GM19035 (cell line): ENCODE measurements at regions not wholly inside any gene's neighbourhood (a gene's known extent, or its start where the extent isn't known, plus 50 kb on each side); places are given as distances from the start of the nearest gene placed in this dataset.

Experiments
- ATAC-seq: cut with Tn5 transposase; IDR thresholded peaks from one replicate; pipeline ENCODE4 v1.9.1; 2021; ENCODE audit not compliant: unreplicated experiment

- no peak for ATAC-seq
Observed at GRCh38 chr4:163621821-163622220, 127.3 kb downstream of the TMA16 start.

DNA sequence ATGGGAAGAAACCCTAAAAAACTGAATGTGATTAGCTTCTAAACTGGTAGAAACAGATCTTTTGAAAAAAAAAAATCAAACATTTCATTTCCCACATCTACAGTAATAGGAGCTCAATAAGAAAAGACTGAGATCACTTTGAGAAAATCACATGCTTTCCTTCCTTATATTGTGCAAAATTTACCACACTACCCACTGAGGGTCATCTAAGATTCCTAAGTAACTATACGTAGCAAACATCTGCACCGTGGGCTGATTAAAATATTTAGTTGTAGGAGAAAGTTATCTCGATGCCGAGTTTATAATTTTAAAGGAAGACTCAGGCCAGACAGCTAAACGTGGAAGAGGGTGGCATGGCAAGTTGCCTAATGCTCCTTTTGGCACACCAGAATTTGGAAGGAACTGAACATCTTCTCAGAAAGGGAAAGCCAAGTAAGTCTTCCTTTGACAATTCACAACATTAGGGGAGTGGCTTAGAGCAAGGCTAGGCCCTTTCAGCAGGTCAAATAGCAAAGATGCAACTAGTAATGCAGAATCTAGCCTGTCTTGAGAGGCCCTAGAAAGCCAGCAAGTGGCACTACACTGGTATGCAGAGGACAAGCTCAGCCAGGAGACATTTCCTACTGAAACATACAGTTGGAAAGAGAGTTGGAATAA, 128.0 kb downstream of the TMA16 start:
- ATAC-seq, result no peak

DNA sequence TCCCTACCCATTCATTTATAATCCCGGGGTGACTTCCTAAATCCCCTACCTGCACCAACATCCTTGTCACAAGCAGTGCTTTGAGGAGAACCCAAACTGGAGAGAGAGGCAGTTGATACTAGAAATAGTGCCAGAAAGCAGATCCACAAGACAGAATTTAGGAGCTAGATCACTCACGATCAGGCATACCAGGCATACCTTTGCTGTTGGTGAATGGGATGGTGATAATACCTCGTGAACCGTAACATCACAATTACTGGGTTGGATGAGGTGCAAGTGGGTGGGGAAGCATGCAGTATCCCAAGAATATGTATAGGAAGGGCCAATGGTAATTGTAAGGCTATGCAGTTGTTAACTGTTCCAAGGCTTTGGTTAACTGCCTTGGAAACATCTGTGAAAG, 129.3 kb downstream of the TMA16 start:
- no peak for ATAC-seq

GRCh38 chr4:163624727-163625126, 130.2 kb downstream of the TMA16 start:
- no peak for ATAC-seq

- ATAC-seq, result no peak
Observed at GRCh38 chr4:163631288-163631687, 136.8 kb downstream of the TMA16 start.

- no peak for ATAC-seq
Observed at GRCh38 chr4:163638909-163639308, 144.4 kb downstream of the TMA16 start.

DNA sequence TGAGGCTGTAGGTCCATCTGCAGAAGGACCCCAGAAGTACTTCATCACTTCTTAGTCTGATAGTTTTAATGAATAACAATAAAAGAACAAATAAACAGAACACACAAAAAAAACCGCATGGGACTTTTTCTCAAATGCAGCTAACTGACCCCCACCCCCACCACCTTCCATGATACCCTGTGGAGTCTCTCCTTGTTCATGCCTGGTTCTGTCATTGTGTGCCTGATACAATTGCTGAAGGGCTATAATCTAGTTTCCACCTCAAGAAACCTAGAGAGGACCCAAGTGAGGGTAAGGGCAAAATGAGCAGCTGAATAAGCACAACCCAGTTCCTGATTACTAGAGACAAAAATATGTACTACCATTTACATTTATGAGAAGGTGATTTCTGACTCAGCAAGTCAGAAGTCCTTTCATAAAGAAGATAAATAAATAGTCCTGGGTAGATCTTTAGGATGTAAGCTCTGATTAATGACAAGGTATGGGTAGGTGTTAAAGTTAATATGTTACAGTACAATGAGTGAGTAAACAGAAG, 155.1 kb downstream of the TMA16 start:
- no peak for ATAC-seq

DNA sequence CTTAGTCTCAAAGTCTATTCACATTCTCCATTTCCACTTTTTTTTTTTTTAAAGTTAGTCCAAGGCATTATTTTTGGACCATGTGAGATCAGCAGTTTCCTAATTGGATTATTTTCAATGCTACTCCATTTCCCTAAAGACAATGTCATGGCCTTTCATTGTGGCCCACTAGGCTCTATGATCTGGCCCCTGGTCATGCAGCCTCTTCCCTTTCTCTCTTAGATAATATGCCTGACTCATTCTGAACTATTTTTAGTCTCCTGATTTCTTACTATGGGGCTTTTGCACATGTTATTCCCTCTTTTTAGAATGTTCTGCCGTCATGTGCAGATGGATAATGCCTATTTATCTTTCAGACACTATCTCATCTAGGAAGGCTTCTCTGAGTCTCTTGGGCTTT, 157.3 kb downstream of the TMA16 start:
- no peak for ATAC-seq

DNA sequence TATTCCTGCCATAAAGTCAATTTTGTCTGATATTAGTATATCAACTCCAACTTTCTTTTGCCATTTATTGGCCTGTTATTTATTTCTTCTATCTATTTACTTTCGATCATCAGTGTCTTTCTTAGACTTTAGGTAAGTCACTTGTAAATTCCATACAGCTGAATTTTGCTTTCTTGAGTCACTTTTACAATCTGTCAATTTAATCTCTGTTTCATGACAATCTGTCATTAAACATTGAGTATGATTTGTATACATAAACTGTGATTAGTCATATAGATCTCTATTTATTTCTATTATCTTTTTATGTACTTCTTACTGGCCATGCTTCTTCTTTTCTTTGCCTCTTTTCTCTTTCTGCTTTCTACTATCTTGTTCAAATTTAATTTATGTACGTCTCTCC, 160.1 kb downstream of the TMA16 start:
- no peak for ATAC-seq

DNA sequence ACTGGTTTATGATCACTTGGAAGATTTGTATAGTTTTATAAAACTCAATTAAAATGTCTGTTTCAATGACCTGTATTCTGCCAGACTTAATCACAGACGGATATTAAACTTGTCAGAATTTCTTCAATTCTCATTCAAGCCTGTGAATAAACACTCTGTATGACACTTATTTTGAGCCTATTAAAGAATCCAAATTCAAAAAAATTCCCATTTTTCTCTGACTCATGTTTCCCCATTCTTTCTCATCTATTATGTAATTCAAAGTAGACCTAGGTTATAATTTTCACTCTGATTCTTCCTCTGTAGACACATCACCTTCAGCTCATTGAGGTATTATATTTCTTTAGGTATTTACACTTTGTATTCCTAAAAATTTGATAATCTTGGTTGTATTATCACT, 166.1 kb downstream of the TMA16 start:
- ATAC-seq, result no peak

DNA sequence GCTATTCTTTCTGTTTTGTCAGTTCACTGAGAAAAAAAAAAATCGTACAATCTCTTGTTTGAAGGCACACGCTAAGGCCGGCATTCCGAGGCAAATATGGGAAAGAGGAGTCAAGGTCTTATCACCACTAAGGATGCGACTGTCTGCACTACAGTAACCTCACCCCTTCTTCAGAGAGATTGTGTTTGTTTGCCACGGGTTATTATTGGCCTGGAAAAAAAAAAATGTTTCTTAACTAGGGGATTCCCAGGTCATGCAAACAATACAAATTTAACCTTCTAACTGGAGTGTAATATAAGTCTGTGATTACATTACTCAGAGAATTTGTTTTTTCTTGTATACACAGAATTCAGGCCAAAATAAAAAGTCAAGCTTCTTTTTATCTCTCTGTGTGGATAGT, 168.3 kb downstream of the TMA16 start:
- peak; percentile 35 for ATAC-seq

- ATAC-seq, result peak; percentile 73
Observed at GRCh38 chr4:163663454-163664225, 169.2 kb downstream of the TMA16 start.

DNA sequence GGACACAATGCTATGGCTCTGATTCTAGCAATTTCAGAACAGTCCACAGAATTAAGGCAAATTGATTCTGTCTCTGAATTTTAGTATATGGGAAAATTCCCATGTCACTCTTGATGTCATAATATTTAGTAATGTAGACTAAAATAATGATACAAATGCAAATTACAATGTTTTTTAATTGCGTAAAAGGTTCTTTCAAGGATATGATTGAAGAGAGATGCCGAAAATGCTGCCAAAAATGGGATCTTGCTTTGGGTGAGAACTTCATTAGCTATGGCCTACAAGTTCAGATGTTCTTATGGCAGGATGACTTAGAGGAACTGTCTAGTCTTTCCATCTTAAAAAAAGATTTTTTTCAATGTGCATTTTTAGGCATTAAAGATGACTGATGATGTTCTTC, 170.6 kb downstream of the TMA16 start:
- ATAC-seq, result no peak

DNA sequence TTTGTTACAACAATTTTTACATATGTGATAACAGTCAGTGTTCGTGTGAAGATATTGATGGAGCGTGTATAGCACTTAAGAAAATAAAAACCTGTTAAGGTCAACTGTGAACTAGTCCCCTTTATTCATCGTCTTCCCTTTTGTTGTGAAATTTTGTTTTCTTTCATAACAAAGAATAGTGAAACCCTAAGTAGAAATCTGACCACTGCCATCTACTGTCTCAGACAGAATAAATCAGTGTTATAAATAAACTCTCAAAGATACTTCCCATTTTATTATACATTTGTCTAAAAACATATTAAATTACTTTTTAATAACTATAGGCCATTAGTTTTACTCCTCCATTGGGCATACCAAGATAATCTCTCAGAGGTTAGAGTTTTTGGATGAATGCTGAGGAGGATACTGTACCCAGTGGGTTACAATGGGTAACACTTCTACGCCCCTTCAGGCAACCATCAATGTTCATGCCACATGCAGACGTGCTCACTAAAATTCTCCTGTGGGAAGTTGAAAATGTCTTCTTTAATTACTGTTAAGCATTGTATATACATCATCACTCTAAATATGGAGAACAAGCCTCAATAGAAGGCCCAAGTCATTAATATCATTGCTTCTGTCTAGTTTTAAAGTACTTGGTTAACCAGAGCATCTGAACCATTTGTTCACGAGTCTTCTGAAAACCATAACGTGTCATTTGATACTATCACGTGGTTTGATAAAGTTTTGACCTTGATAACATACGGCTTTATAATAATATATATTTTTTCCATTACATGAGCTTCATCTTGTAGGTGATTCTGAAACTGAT, 171.2 kb downstream of the TMA16 start:
- peak; percentile 31 for ATAC-seq

- ATAC-seq, result no peak
Observed at GRCh38 chr4:163666332-163666873, 171.9 kb downstream of the TMA16 start.

DNA sequence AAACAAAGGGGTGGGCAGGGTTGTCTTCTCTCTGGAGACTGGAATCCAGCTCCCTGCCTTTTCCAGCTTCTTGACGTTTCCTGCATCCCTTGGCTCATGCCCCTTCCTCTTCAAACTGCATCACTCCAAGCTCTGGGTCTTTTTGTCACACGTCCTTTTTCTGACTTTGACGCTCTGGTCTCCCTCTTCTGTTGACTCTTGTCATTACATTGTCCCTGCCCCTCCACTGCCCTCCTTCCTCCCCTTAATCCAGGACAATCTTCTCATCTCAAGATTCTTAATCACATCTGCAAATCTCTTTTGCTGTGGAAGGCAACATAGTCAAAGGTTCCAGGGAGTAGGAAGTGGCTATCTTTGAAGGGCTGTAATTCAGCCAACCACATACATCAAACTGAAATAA, 178.3 kb downstream of the TMA16 start:
- no peak for ATAC-seq

- no peak for ATAC-seq
Observed at GRCh38 chr4:163673848-163674697, 179.6 kb downstream of the TMA16 start.

DNA sequence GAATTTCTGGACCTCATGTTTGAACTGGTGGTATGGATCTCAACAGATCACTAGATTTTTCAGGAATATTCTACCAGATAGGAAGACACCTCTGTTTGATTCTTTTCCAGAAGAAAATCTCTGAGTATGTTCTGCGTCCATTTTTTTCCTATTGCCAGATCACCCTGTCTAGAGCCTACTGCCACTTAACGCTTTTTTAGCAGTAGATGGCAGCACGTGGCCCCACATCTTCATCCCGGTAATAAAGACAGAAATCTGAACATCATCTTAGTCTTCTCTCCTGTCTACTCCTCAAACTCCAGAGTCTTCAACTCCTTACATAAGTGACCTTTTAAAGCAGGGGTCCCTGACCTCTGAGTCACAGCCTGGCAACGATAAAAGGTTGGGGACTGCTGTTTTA, 184.7 kb downstream of the TMA16 start:
- no peak for ATAC-seq

- ATAC-seq, result no peak
Observed at GRCh38 chr4:163680386-163681098, 186.1 kb downstream of the TMA16 start.
